ENCODE measurements at regions not wholly inside any gene's neighbourhood (a gene's known extent, or its start where the extent isn't known, plus 50 kb on each side); places are given as distances from the start of the nearest gene placed in this dataset.

GRCh38 chr4:11505221-11505971 is 76.7 kb upstream of the HS3ST1 start:
- no peak for TF ChIP-seq TAF1 (IDR thresholded peaks at IDR 0.05; ENCODE audit: low read depth)
- TF ChIP-seq CTCF (IDR thresholded peaks at IDR 0.05; ENCODE audit: poor library complexity, severe bottlenecking) = no peak
- TF ChIP-seq EP300 (conservative IDR thresholded peaks at IDR 0.05; ENCODE audit: poor library complexity, severe bottlenecking) = no peak
- TF ChIP-seq MXI1 (conservative IDR thresholded peaks at IDR 0.05; ENCODE audit: poor library complexity, severe bottlenecking) = no peak
- TF ChIP-seq, protein P1, sequence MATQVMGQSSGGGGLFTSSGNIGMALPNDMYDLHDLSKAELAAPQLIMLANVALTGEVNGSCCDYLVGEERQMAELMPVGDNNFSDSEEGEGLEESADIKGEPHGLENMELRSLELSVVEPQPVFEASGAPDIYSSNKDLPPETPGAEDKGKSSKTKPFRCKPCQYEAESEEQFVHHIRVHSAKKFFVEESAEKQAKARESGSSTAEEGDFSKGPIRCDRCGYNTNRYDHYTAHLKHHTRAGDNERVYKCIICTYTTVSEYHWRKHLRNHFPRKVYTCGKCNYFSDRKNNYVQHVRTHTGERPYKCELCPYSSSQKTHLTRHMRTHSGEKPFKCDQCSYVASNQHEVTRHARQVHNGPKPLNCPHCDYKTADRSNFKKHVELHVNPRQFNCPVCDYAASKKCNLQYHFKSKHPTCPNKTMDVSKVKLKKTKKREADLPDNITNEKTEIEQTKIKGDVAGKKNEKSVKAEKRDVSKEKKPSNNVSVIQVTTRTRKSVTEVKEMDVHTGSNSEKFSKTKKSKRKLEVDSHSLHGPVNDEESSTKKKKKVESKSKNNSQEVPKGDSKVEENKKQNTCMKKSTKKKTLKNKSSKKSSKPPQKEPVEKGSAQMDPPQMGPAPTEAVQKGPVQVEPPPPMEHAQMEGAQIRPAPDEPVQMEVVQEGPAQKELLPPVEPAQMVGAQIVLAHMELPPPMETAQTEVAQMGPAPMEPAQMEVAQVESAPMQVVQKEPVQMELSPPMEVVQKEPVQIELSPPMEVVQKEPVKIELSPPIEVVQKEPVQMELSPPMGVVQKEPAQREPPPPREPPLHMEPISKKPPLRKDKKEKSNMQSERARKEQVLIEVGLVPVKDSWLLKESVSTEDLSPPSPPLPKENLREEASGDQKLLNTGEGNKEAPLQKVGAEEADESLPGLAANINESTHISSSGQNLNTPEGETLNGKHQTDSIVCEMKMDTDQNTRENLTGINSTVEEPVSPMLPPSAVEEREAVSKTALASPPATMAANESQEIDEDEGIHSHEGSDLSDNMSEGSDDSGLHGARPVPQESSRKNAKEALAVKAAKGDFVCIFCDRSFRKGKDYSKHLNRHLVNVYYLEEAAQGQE (IDR thresholded peaks at IDR 0.05; ENCODE audit: borderline replicate concordance) = no peak
- TF ChIP-seq RAD21 (conservative IDR thresholded peaks at IDR 0.05) = no peak
- no peak for TF ChIP-seq POLR2AphosphoS5 (IDR thresholded peaks at IDR 0.05)
- no peak for TF ChIP-seq SMC3 (conservative IDR thresholded peaks at IDR 0.05; ENCODE audit: poor library complexity)
- no peak for TF ChIP-seq EZH2 (IDR thresholded peaks at IDR 0.05; ENCODE audit: borderline replicate concordance, insufficient read depth, low read length, poor library complexity, severe bottlenecking)
- no peaks in the 10 kb centered on the region for H3K79me2 ChIP-seq (replicated peaks; ENCODE audit: insufficient read depth, low read length)
- H2AFZ ChIP-seq (ENCODE audit: low read depth, low read length) = no peak overlapping the region
- H3K27me3 ChIP-seq (ENCODE audit: insufficient read depth, low read depth, low read length) = no peaks in the 10 kb centered on the region
- H4K20me1 ChIP-seq (ENCODE audit: insufficient read depth) = no peaks in the 10 kb centered on the region
- no peaks in the 10 kb centered on the region for H3F3A ChIP-seq (ENCODE audit: insufficient read depth, low read length, poor library complexity, severe bottlenecking)
- H3K9me3 ChIP-seq (ENCODE audit: low read length) = no peaks in the 10 kb centered on the region
- no peak overlapping the region for H3K4me3 ChIP-seq (ENCODE audit: low read length)
- no peak overlapping the region for H3K9ac ChIP-seq (ENCODE audit: low read length)
- H3K4me2 ChIP-seq (ENCODE audit: low read length) = no peak overlapping the region
- no peak overlapping the region for H3K27ac ChIP-seq (ENCODE audit: low read length)
- H3K36me3 ChIP-seq (ENCODE audit: insufficient read depth, low read length) = no peaks in the 10 kb centered on the region
- H3K9me2 ChIP-seq (ENCODE audit: insufficient read depth, low read length) = no peaks in the 10 kb centered on the region

GRCh38 chr4:11503166-11503565 is 74.5 kb upstream of the HS3ST1 start:
- Histone ChIP-seq H3K79me2 (replicated peaks; ENCODE audit: insufficient read depth, low read length) (no peaks in the 10 kb centered on the region), H3K27ac (ENCODE audit: low read length) (no peak overlapping the region), H3K27me3 (ENCODE audit: insufficient read depth, low read depth, low read length) (no peaks in the 10 kb centered on the region), H3K36me3 (ENCODE audit: insufficient read depth, low read length) (no peaks in the 10 kb centered on the region), H3K9me3 (ENCODE audit: low read length) (no peaks in the 10 kb centered on the region), H2AFZ (ENCODE audit: low read depth, low read length) (no peak overlapping the region), H3K9ac (ENCODE audit: low read length) (no peak overlapping the region), H3K4me3 (ENCODE audit: low read length) (no peak overlapping the region), H3F3A (ENCODE audit: insufficient read depth, low read length, poor library complexity, severe bottlenecking) (no peaks in the 10 kb centered on the region), H3K9me2 (ENCODE audit: insufficient read depth, low read length) (no peaks in the 10 kb centered on the region), H4K20me1 (ENCODE audit: insufficient read depth) (no peaks in the 10 kb centered on the region), H3K4me2 (ENCODE audit: low read length) (no peak overlapping the region)
- no peak for TF ChIP-seq TAF1 (IDR thresholded peaks at IDR 0.05; ENCODE audit: low read depth)
- TF ChIP-seq CTCF (IDR thresholded peaks at IDR 0.05; ENCODE audit: poor library complexity, severe bottlenecking) = no peak
- TF ChIP-seq SMC3 (conservative IDR thresholded peaks at IDR 0.05; ENCODE audit: poor library complexity) = no peak
- TF ChIP-seq, protein P1 (IDR thresholded peaks at IDR 0.05; ENCODE audit: borderline replicate concordance) = no peak
- no peak for TF ChIP-seq EZH2 (IDR thresholded peaks at IDR 0.05; ENCODE audit: borderline replicate concordance, insufficient read depth, low read length, poor library complexity, severe bottlenecking)
- TF ChIP-seq MXI1 (conservative IDR thresholded peaks at IDR 0.05; ENCODE audit: poor library complexity, severe bottlenecking) = no peak
- no peak for TF ChIP-seq EP300 (conservative IDR thresholded peaks at IDR 0.05; ENCODE audit: poor library complexity, severe bottlenecking)
- TF ChIP-seq RAD21 (conservative IDR thresholded peaks at IDR 0.05) = no peak
- no peak for TF ChIP-seq POLR2AphosphoS5 (IDR thresholded peaks at IDR 0.05)
